ENCODE measurements at regions not wholly inside any gene's neighbourhood (a gene's known extent, or its start where the extent isn't known, plus 50 kb on each side); places are given as distances from the start of the nearest gene placed in this dataset.

DNA sequence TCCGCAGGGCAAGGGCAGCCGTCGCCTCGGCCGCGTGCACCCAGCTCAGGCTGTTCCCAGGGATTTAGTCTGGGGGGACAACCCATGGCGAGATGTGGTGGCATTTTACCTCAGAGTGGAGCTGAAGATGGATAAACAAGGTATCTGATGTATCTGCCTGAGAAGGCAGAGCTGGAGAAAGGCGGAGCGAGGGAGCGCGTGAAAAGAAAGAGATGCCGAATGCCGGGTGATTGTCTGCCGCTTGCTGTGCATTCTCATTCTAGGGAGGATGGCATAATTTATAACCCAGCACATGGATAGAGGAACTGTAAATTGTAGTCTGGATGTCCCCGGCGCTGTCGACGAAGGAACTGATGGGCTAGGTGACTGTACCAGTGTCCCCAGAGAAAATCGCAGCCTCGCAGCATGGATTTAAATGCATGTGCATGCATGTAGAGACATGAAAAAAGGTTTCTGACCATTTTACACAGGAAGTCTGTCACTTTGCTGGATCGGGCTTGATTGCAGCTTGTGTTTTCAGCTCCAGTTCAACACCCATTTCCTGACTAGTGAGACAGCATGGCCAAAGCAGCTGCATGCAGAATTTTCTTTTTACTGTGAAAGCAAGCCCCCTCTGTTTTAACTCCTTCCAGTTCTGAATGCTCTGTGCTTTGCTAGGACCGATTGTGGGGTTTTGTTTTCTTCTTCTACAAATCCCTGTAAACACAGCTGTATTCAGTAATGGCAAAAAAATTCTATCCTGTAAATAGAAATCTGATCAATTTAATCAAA, 149.7 kb downstream of the PRL start:
- peaks cover 11% of the 10 kb centered on the region for H3K4me1 ChIP-seq (ENCODE audit: control insufficient read depth, low read depth, low read length)
- H3K4me2 ChIP-seq (ENCODE audit: low read length), result no peak overlapping the region
- no peaks in the 10 kb centered on the region for H3K36me3 ChIP-seq (ENCODE audit: control insufficient read depth, insufficient read depth, low read length)
- H3K79me1 ChIP-seq (ENCODE audit: low read length), result peaks cover 4% of the 10 kb centered on the region
- no peak overlapping the region for H3K4me3 ChIP-seq (ENCODE audit: low read length)
- H3K27ac ChIP-seq (ENCODE audit: low read depth, low read length), result no peak overlapping the region
- DNase-seq, result no peak
- no peaks in the 10 kb centered on the region for H3K79me2 ChIP-seq (ENCODE audit: control insufficient read depth, insufficient read depth, low read length)
- no peak overlapping the region for H3K4ac ChIP-seq (ENCODE audit: low read depth, low read length)
- peak overlapping the region; percentile 32 for H3K23ac ChIP-seq (ENCODE audit: low read length)
- no peaks in the 10 kb centered on the region for H3K27me3 ChIP-seq (ENCODE audit: insufficient read depth, low read length, poor library complexity)
- peak overlapping the region; percentile 47 for H3K56ac ChIP-seq (ENCODE audit: low read length)
- H2BK5ac ChIP-seq (ENCODE audit: low read length), result no peak overlapping the region
- no peak overlapping the region for H2BK120ac ChIP-seq (ENCODE audit: low read depth, low read length)
- WGBS (ENCODE audit: extremely low coverage, insufficient coverage, low lambda C conversion rate), result no CpG with 5 or more reads among the region's 22 CpGs
- H2BK15ac ChIP-seq (replicated peaks; ENCODE audit: low read depth), result no peak overlapping the region
- no peak overlapping the region for H4K5ac ChIP-seq (ENCODE audit: low read length)
- no peak overlapping the region for H4K8ac ChIP-seq (ENCODE audit: low read depth, low read length)
- no peak overlapping the region for H3K9ac ChIP-seq (ENCODE audit: low read length)
- no peak overlapping the region for H2AK5ac ChIP-seq (ENCODE audit: low read length)
- H3K18ac ChIP-seq (ENCODE audit: low read length), result no peak overlapping the region

GRCh38 chr6:22147921-22148776, 148.7 kb downstream of the PRL start:
- Histone ChIP-seq H3K56ac (ENCODE audit: low read length) (no peak overlapping the region), H3K27ac (ENCODE audit: low read depth, low read length) (no peak overlapping the region), H3K18ac (ENCODE audit: low read length) (no peak overlapping the region), H4K5ac (ENCODE audit: low read length) (no peak overlapping the region), H2BK120ac (ENCODE audit: low read depth, low read length) (no peak overlapping the region), H3K4me1 (ENCODE audit: control insufficient read depth, low read depth, low read length) (peaks cover 11% of the 10 kb centered on the region), H3K9ac (ENCODE audit: low read length) (no peak overlapping the region), H2BK5ac (ENCODE audit: low read length) (no peak overlapping the region), H3K23ac (ENCODE audit: low read length) (no peak overlapping the region), H4K8ac (ENCODE audit: low read depth, low read length) (no peak overlapping the region), H3K4ac (ENCODE audit: low read depth, low read length) (no peak overlapping the region), H3K4me2 (ENCODE audit: low read length) (no peak overlapping the region), H2AK5ac (ENCODE audit: low read length) (no peak overlapping the region), H3K36me3 (ENCODE audit: control insufficient read depth, insufficient read depth, low read length) (no peaks in the 10 kb centered on the region), H2BK15ac (replicated peaks; ENCODE audit: low read depth) (no peak overlapping the region), H3K27me3 (ENCODE audit: insufficient read depth, low read length, poor library complexity) (no peaks in the 10 kb centered on the region), H3K79me2 (ENCODE audit: control insufficient read depth, insufficient read depth, low read length) (no peaks in the 10 kb centered on the region), H3K4me3 (ENCODE audit: low read length) (no peak overlapping the region), H3K79me1 (ENCODE audit: low read length) (peaks cover 4% of the 10 kb centered on the region)
- no CpG with 5 or more reads among the region's 7 CpGs for WGBS (ENCODE audit: extremely low coverage, insufficient coverage, low lambda C conversion rate)
- no peak for DNase-seq

DNA sequence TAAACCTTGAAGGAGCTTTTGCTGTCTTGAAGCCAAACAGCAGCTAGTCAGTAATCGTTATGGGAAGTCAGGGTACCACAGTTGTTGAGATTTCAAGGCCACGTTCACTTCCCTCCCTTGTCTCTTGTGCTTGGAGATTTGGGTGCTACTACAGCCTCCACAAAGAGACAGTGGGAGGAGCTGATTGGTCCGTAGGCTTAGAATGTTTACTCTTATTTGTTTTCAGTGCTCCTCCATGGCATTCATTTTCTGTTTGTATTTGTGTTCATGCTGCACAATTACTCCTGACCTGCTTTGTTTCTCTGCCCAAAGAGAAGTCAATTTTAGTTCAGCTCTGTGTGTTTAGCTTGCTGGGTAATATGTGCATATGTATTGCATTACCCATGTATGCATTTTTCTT, 147.7 kb downstream of the PRL start:
- H3K79me2 ChIP-seq (ENCODE audit: control insufficient read depth, insufficient read depth, low read length), result no peaks in the 10 kb centered on the region
- H4K5ac ChIP-seq (ENCODE audit: low read length), result no peak overlapping the region
- no peak overlapping the region for H2BK120ac ChIP-seq (ENCODE audit: low read depth, low read length)
- no peak overlapping the region for H3K18ac ChIP-seq (ENCODE audit: low read length)
- no peak overlapping the region for H2BK5ac ChIP-seq (ENCODE audit: low read length)
- H3K4me1 ChIP-seq (ENCODE audit: control insufficient read depth, low read depth, low read length), result peaks cover 14% of the 10 kb centered on the region
- no peak overlapping the region for H3K9ac ChIP-seq (ENCODE audit: low read length)
- H3K56ac ChIP-seq (ENCODE audit: low read length), result no peak overlapping the region
- no peak overlapping the region for H3K27ac ChIP-seq (ENCODE audit: low read depth, low read length)
- no peak overlapping the region for H3K4me2 ChIP-seq (ENCODE audit: low read length)
- no CpG with 5 or more reads among the region's 3 CpGs for whole genome bisulfite sequencing (ENCODE audit: extremely low coverage, insufficient coverage, low lambda C conversion rate)
- H3K23ac ChIP-seq (ENCODE audit: low read length), result no peak overlapping the region
- DNase-seq, result no peak
- no peak overlapping the region for H3K4ac ChIP-seq (ENCODE audit: low read depth, low read length)
- H3K79me1 ChIP-seq (ENCODE audit: low read length), result peaks cover 5% of the 10 kb centered on the region
- no peak overlapping the region for H3K4me3 ChIP-seq (ENCODE audit: low read length)
- no peaks in the 10 kb centered on the region for H3K27me3 ChIP-seq (ENCODE audit: insufficient read depth, low read length, poor library complexity)
- H3K36me3 ChIP-seq (ENCODE audit: control insufficient read depth, insufficient read depth, low read length), result no peaks in the 10 kb centered on the region
- H4K8ac ChIP-seq (ENCODE audit: low read depth, low read length), result no peak overlapping the region
- no peak overlapping the region for H2AK5ac ChIP-seq (ENCODE audit: low read length)
- H2BK15ac ChIP-seq (replicated peaks; ENCODE audit: low read depth), result no peak overlapping the region

- no CpG with 5 or more reads among the region's 11 CpGs for WGBS (ENCODE audit: extremely low coverage, insufficient coverage, low lambda C conversion rate)
- Histone ChIP-seq H3K56ac (ENCODE audit: low read length) (no peak overlapping the region), H2BK5ac (ENCODE audit: low read length) (no peak overlapping the region), H3K4me2 (ENCODE audit: low read length) (no peak overlapping the region), H3K4ac (ENCODE audit: low read depth, low read length) (no peak overlapping the region), H4K5ac (ENCODE audit: low read length) (no peak overlapping the region), H3K79me2 (ENCODE audit: control insufficient read depth, insufficient read depth, low read length) (no peaks in the 10 kb centered on the region), H3K23ac (ENCODE audit: low read length) (no peak overlapping the region), H3K9ac (ENCODE audit: low read length) (no peak overlapping the region), H2BK15ac (replicated peaks; ENCODE audit: low read depth) (no peak overlapping the region), H3K4me1 (ENCODE audit: control insufficient read depth, low read depth, low read length) (peaks cover 14% of the 10 kb centered on the region), H3K18ac (ENCODE audit: low read length) (no peak overlapping the region), H4K8ac (ENCODE audit: low read depth, low read length) (no peak overlapping the region), H3K36me3 (ENCODE audit: control insufficient read depth, insufficient read depth, low read length) (no peaks in the 10 kb centered on the region), H3K79me1 (ENCODE audit: low read length) (peaks cover 5% of the 10 kb centered on the region), H2BK120ac (ENCODE audit: low read depth, low read length) (no peak overlapping the region), H2AK5ac (ENCODE audit: low read length) (no peak overlapping the region), H3K4me3 (ENCODE audit: low read length) (no peak overlapping the region), H3K27ac (ENCODE audit: low read depth, low read length) (no peak overlapping the region), H3K27me3 (ENCODE audit: insufficient read depth, low read length, poor library complexity) (no peaks in the 10 kb centered on the region)
- DNase-seq, result no peak
These were observed 147.1 kb downstream of the PRL start for GRCh38 chr6:22149501-22150367.

- no peak overlapping the region for H3K23ac ChIP-seq (ENCODE audit: low read length)
- no peak overlapping the region for H3K56ac ChIP-seq (ENCODE audit: low read length)
- H2BK120ac ChIP-seq (ENCODE audit: low read depth, low read length), result no peak overlapping the region
- no peak overlapping the region for H2BK5ac ChIP-seq (ENCODE audit: low read length)
- no peak overlapping the region for H3K18ac ChIP-seq (ENCODE audit: low read length)
- H3K4ac ChIP-seq (ENCODE audit: low read depth, low read length), result no peak overlapping the region
- peaks cover 14% of the 10 kb centered on the region for H3K4me1 ChIP-seq (ENCODE audit: control insufficient read depth, low read depth, low read length)
- H3K9ac ChIP-seq (ENCODE audit: low read length), result no peak overlapping the region
- H4K8ac ChIP-seq (ENCODE audit: low read depth, low read length), result no peak overlapping the region
- H3K4me3 ChIP-seq (ENCODE audit: low read length), result no peak overlapping the region
- no peak overlapping the region for H2AK5ac ChIP-seq (ENCODE audit: low read length)
- H3K36me3 ChIP-seq (ENCODE audit: control insufficient read depth, insufficient read depth, low read length), result no peaks in the 10 kb centered on the region
- DNase-seq, result no peak
- no peak overlapping the region for H2BK15ac ChIP-seq (replicated peaks; ENCODE audit: low read depth)
- no peak overlapping the region for H3K4me2 ChIP-seq (ENCODE audit: low read length)
- no peaks in the 10 kb centered on the region for H3K79me2 ChIP-seq (ENCODE audit: control insufficient read depth, insufficient read depth, low read length)
- H4K5ac ChIP-seq (ENCODE audit: low read length), result no peak overlapping the region
- no peak overlapping the region for H3K27ac ChIP-seq (ENCODE audit: low read depth, low read length)
- H3K27me3 ChIP-seq (ENCODE audit: insufficient read depth, low read length, poor library complexity), result no peaks in the 10 kb centered on the region
- H3K79me1 ChIP-seq (ENCODE audit: low read length), result peaks cover 5% of the 10 kb centered on the region
These were observed 146.3 kb downstream of the PRL start for GRCh38 chr6:22150368-22151035.

All from mesendoderm (in vitro differentiated cells).